ENCODE measurements at regions not wholly inside any gene's neighbourhood (a gene's known extent, or its start where the extent isn't known, plus 50 kb on each side); places are given as distances from the start of the nearest gene placed in this dataset.

DNA sequence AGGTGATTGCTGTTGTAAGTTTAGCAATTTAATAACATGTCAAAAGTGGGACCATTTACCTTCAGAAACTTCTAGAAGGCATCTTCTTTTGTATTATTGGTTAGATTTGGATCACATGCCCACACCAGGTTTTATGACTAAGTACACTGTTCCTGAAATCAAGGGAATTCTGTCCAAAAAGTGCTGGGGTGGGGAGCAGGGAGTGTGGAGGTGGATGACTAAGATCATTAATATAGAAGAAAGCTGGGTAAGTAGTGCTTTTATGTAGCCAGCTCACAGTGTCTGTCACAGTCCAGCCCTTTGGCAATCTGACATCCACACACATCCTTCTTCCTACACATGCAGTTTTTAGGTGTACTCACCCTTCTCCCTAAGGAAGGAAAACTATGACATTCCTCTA, 120.0 kb downstream of the TMCO5A start:
- no peak for TF ChIP-seq POLR2A (IDR thresholded peaks at IDR 0.05; ENCODE audit: low read length)
- TF ChIP-seq, protein P1, sequence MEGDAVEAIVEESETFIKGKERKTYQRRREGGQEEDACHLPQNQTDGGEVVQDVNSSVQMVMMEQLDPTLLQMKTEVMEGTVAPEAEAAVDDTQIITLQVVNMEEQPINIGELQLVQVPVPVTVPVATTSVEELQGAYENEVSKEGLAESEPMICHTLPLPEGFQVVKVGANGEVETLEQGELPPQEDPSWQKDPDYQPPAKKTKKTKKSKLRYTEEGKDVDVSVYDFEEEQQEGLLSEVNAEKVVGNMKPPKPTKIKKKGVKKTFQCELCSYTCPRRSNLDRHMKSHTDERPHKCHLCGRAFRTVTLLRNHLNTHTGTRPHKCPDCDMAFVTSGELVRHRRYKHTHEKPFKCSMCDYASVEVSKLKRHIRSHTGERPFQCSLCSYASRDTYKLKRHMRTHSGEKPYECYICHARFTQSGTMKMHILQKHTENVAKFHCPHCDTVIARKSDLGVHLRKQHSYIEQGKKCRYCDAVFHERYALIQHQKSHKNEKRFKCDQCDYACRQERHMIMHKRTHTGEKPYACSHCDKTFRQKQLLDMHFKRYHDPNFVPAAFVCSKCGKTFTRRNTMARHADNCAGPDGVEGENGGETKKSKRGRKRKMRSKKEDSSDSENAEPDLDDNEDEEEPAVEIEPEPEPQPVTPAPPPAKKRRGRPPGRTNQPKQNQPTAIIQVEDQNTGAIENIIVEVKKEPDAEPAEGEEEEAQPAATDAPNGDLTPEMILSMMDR (IDR thresholded peaks at IDR 0.05) = no peak
- TF ChIP-seq, protein P2, sequence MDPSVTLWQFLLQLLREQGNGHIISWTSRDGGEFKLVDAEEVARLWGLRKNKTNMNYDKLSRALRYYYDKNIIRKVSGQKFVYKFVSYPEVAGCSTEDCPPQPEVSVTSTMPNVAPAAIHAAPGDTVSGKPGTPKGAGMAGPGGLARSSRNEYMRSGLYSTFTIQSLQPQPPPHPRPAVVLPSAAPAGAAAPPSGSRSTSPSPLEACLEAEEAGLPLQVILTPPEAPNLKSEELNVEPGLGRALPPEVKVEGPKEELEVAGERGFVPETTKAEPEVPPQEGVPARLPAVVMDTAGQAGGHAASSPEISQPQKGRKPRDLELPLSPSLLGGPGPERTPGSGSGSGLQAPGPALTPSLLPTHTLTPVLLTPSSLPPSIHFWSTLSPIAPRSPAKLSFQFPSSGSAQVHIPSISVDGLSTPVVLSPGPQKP (IDR thresholded peaks at IDR 0.05; ENCODE audit: low read depth, low read length) = no peak
- TF ChIP-seq, protein P3, sequence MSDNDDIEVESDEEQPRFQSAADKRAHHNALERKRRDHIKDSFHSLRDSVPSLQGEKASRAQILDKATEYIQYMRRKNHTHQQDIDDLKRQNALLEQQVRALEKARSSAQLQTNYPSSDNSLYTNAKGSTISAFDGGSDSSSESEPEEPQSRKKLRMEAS (IDR thresholded peaks at IDR 0.05) = no peak
- no peak for TF ChIP-seq POLR2AphosphoS2 (conservative IDR thresholded peaks at IDR 0.05; ENCODE audit: low read length)
- TF ChIP-seq BHLHE40 (IDR thresholded peaks at IDR 0.05; ENCODE audit: low read depth, low read length) = no peak
- TF ChIP-seq, protein P4, sequence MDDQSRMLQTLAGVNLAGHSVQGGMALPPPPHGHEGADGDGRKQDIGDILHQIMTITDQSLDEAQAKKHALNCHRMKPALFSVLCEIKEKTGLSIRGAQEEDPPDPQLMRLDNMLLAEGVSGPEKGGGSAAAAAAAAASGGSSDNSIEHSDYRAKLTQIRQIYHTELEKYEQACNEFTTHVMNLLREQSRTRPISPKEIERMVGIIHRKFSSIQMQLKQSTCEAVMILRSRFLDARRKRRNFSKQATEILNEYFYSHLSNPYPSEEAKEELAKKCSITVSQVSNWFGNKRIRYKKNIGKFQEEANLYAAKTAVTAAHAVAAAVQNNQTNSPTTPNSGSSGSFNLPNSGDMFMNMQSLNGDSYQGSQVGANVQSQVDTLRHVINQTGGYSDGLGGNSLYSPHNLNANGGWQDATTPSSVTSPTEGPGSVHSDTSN (IDR thresholded peaks at IDR 0.05) = no peak
- TF ChIP-seq JUN (IDR thresholded peaks at IDR 0.05) = no peak
- no peak for TF ChIP-seq MAZ (IDR thresholded peaks at IDR 0.05; ENCODE audit: borderline replicate concordance, low read depth, low read length)
- no peak for TF ChIP-seq EP300 (IDR thresholded peaks at IDR 0.05)
- no peak for TF ChIP-seq HDAC2 (IDR thresholded peaks at IDR 0.05)
